Activated effector memory CD4-positive, alpha-beta T cell treated with Interleukin-2 at 50 U/mL for 16 hours (primary cell): ENCODE measurements at regions not wholly inside any gene's neighbourhood (a gene's known extent, or its start where the extent isn't known, plus 50 kb on each side); places are given as distances from the start of the nearest gene placed in this dataset.
"Not testable (repeated sequence)": the region's sequence is repeated elsewhere in the genome, so short reads cannot be mapped to it uniquely, and the experiment has no call there.

Experiments used
- DNase-seq: peaks from one replicate; pipeline ENCODE4 v3.0.0-alpha.2; 2020

DNA sequence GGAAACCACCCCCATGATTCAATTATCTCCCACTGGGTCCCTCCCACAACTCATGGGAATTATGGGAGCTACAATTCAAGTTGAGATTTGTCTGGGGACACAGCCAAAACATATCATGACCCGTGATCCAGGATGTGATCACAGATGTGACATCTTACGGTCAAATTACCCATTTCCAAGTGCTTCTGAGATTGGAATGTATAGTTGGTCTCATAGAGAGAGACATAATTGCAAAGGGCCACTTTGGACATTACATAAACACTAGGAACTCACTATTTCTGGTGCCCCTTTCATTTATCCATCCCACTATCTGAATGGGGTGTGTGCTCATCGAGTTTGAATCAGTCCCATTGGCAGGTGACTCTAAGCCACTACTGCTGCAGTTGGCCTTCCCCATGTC is 204.5 kb downstream of the PHLDA1 start:
- no peak for DNase-seq

DNA sequence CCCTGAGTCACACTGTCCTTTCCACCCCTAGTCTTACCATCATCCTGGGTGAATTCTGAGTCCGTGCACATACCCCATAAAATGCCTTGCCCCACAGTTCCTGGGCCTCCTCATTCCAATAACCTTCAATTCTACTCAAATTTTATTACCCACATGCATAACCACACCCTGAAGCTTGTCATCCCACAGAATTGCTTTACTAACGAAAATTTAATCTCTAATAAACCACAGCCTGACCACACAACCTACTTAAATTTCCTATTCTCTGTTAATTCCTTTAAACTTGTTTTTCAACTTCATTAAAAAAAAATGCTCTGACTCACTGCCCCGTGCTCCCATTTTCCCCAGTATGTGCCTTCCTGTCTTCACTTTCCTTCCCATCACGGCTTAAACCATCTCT is 205.9 kb downstream of the PHLDA1 start:
- DNase-seq = no peak

DNA sequence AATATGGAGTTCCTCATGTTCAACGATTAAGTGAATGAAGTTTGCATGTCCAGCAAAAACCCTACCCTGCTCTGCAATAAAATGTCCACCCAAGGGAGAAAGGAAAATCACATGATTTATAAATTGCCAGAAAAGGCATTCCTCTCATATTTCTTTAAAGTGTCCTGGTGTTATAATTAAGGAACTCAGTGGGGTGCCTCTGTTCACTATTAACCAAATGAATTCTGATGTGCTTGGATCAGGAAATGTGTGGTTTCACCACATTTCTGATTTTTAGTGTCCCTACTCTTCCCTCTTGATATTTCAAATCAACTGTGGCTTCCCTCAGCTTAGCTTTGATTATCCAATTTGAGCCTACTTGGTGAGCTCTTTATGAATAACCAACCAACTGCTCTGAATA is 208.1 kb downstream of the PHLDA1 start:
- DNase-seq = no peak

DNA sequence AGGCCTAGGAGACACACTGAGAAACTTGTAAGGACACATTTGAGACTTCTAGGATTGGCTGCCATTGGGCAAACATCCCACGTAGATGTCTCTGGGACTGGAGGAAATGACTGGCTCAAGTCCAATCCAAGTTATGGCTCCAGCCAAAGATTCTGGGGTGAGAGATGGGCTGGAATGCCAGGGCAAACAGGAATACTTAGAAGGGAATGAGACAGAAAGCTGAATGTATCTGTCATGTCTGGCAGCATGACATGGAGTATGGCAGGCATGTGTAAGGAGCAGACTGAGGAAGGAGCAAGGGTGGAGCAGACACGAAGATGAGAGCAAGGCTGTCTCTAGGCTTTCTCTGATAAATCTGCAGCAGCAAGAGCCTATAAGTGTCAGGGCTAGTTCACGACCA is 209.2 kb downstream of the PHLDA1 start:
- DNase-seq = no peak

DNA sequence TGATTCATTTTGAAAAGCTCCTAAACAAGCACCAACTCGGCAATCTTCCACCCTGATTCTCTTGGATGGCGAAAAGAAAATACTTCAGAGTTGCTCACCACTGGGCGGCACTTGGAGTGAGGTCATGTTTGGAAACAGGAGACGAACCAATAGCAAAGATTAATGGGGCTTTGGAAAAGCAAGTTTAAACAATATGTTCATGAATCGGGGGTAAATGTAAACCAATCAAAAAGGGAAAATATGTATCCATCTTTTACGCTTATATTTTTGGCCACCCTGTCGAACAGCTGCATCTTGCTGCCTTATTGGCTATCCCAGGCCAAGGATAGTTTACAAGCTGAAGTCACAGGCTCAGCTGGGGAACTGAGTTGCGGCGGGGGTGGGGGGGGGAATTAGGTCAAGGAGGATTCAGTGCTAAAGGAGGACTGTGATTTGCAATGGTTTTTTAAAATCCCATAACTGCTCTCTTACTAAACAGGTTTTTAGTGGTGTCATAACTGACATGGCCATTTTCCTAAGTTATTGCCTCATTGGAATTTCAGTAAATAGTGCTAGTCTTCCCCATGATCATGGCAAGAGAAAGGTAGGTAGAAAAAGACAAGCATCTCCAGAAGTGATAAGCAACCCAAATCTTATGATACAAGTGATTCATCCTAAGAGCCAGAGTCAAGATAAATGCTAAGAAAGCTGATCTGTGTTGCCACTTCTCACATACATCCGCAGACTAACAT is 210.6 kb downstream of the PHLDA1 start:
- no peak for DNase-seq

GRCh38 chr12:75820071-75820470 is 211.5 kb downstream of the PHLDA1 start:
- no peak for DNase-seq

GRCh38 chr12:75819512-75819911 is 212.1 kb downstream of the PHLDA1 start:
- DNase-seq = no peak

GRCh38 chr12:75818863-75819262 is 212.7 kb downstream of the PHLDA1 start:
- no peak for DNase-seq

DNA sequence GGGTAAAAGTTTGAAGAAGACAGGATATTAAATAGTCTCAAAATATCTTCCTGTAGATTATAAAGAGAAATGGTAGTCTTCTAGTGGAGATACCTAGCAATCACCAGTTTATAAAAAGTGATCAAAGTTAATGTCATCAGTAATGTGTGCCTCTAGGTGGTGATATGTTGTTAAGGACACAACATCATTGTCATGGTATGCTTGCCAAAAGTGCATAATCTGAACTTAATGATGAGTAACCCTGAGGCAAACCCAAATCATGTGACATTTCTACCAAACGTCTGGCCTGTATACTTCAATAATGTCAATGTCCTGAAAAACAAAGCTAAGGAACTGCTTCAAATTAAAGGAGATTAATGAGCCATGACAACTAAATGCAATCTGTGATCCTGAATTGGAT is 214.7 kb downstream of the PHLDA1 start:
- no peak for DNase-seq

GRCh38 chr12:75815756-75816155 is 215.8 kb downstream of the PHLDA1 start:
- no peak for DNase-seq

GRCh38 chr12:75814851-75815754 is 216.5 kb downstream of the PHLDA1 start:
- no peak for DNase-seq

DNA sequence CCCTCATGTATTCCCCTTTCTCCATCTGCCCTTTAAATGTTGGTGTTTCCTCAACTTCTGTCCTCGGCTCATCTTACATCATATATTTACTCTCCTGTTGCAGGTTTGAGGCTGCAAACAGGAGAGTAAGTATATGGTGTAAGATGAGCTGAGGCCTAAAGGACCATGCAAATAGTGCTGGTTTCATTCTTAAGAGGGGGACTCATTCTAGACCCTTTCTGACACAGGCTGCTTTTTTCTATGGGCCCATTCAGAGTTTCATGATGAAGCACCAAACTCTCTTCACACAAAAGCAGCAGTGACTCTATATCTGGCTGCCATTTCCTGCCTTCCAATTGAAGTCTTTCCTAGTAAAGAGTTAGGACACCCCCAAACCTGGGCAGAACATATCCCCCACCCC is 218.5 kb downstream of the PHLDA1 start:
- no peak for DNase-seq

DNA sequence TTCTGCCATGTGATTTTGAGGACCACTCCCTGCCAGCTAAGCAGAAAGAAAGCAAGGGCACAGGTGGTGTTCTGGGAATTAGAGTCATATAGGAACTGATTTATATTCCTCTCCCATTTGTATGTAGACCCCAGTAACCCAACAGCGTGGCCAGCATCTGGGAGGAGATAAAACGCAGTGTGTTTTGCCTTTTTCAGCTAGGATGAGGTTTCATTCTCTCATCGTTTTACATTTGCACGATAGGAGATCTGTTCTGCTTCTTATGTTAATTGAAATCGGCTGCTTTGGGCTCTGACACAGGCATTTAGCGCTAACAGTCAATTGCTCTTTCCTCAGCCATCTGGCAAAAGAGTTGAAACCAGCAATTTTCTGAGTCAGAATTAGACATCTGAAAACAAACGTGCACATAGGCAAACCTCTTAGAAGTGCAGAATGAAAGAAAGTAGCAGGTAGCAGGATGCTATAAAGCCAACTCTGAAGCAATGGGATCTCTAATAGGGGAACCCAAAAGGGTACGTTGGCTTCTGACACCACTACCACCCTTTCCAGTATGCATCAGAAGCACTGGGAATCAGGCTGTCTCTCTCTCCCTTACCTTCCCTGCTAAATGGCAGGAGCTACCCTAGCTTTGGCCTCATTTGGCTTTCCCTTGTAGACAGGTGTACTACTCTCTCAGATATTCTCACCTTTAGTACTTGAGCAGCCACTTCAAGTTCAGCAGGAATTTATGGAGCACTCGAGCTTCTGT is 219.1 kb downstream of the PHLDA1 start:
- no peak for DNase-seq

DNA sequence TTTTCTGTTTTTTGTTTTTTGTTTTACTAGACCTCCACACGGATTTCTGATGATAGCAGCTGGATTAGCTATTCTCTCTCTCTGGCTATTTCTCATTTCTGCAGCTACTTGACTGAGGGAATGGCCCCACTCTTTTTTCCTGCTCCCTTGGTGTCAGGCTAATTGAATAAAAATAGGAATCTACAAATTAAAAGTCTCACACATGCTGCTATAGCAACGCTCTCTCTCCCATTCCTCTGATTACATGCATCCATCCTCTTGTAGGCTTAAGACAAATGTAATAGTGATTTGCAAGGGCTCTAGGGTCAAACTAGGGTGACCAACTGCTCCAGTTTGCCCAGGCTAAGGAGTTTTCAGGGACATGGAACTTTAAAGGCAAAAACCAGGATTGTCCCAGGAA is 221.8 kb downstream of the PHLDA1 start:
- no peak for DNase-seq

DNA sequence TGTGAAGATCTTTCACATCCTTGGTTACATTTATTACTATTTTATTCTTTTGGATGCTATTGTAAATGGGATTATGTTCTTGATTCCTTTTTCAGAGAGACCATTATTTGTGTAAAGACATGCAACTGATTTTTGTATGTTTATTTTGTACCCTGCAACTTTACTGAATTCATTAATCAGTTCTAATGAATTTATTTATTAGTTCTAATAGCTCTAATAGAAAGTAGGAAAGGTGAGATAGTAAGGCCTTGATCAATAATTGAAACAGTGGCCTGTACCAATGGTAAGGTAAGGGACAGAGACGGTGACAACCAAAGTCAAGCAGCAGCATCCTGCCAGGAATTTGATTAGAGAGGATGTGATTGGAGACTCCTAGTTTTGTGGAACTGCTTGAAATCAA is 224.1 kb downstream of the PHLDA1 start:
- no peak for DNase-seq

DNA sequence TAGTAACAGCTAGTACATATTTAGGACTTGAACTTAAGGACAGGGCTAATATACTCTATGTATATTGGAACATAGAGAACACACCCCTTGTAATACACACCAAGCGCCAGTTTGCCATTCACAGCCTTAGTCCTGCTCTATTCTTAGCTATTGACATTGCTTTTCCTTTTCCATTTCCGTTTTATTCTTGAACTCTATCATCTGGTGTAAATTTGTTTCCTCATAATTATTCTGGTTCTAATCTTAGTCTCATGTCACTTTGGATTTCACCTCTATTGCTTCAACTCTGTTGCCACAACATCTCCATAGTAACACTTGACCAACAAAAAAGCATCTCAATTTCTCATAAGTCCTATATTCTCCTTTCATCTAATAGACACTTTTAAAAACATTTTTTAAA is 225.7 kb downstream of the PHLDA1 start:
- DNase-seq = no peak

GRCh38 chr12:75805320-75805719 is 226.3 kb downstream of the PHLDA1 start:
- DNase-seq = no peak

DNA sequence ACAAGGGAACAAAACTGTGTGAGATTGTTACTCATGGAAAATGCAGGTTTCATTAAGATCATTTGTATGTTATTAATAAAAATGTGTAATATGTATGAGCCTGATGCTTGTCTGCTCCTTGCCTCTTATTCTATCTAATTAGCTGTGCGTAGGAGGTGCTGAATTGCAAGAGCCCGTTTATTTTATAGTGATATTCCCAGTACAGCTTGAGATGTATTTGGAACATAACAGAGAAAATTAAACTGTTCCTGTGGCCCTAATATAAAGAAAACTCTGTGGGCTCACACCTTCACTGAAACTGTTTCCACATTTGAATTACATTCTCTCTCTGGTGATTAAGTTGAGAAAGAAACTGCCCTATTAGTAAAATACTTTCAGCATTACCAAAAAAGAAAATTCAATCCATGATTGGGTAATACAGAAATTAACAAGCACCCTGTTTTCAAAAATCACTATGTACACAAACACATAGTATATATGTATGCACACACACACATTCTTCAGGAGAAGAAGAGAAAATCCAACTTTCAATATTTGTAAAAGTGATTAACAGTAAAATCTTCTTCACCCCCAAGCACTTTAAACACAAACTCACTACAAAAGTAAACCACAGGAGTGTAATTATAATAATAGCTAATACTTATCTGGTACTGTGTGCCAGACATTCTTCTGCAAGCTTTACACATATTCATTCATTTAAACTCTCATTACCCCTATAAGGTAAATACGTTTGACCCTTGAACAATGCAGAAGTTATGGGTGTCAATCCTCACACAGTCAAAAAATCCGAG is 233.2 kb downstream of the PHLDA1 start:
- no peak for DNase-seq

DNA sequence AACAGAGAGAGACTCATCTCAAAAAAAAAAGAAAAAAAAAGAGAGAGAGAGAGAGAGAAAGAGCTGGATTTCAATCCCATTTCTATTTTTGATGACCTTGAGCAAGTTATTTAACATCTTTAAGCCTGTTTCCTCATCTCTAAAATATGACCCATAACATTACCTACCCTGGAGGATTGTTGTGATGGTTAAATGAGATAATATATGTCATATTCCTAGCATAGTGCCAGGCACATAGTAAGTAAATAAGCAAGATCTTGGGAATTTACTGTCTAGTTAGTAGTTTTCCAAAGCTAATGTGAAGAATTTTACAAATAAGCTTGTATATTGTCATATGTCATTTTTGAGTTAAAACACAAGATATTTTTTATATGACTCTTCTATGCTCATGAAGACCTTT is 236.5 kb downstream of the PHLDA1 start:
- DNase-seq = no peak

GRCh38 chr12:75792687-75793086 is 238.9 kb downstream of the PHLDA1 start:
- DNase-seq = no peak

- DNase-seq = no peak
These were observed 241.4 kb downstream of the PHLDA1 start for GRCh38 chr12:75790219-75790618.

DNA sequence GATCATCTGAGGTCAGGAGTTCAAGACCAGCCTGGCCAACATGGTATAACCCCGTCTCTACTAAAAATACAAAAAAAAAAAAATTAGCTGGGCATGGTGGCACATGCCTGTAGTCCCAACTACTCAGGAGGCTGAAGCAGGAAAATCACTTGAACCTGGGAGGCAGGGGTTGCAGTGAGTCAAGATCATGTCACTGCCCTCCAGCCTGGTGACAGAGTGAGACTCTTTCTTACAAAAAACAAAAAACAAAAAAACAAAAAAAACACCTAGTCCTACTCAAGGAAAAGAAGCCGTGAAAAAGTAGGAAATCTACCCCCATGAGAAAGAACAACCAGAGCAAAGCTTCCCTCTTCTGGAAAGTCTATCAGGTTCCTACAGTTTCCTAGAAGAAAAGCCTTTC is 244.4 kb downstream of the PHLDA1 start:
- not testable (repeated sequence) for DNase-seq

- no peak for DNase-seq
These were observed 245.5 kb downstream of the PHLDA1 start for GRCh38 chr12:75786070-75786469.
